IMR-90 (cell line): ENCODE measurements at regions not wholly inside any gene's neighbourhood (a gene's known extent, or its start where the extent isn't known, plus 50 kb on each side); places are given as distances from the start of the nearest gene placed in this dataset.

ENCODE experiments used
- MAZ ChIP-seq: IDR thresholded peaks from 2 replicates; pipeline ENCODE4 v1.6.1; 2012; ENCODE audit warnings: low read depth, mild to moderate bottlenecking, low read length, improper control_type of control experiment, moderate library complexity, borderline replicate concordance
- NFE2L2 ChIP-seq: fragments of 150-350 bp; IDR thresholded peaks from 2 replicates; pipeline ENCODE4 v1.6.1; 2016; ENCODE audit warnings: low read depth, mild to moderate bottlenecking, low read length
- POLR2A ChIP-seq: IDR thresholded peaks from 2 replicates; pipeline ENCODE4 v1.6.1; 2012; ENCODE audit warnings: mild to moderate bottlenecking, low read depth, low read length
- RAD21 ChIP-seq: IDR thresholded peaks from 2 replicates; pipeline ENCODE4 v1.6.1; 2012; ENCODE audit warnings: low read length, improper control_type of control experiment
- TF ChIP-seq, protein P1 (sequence below): conservative IDR thresholded peaks from 2 replicates; pipeline ENCODE4 v1.5.1; 2012; ENCODE audit warnings: mild to moderate bottlenecking, low read depth, low read length, improper control_type of control experiment
- TF ChIP-seq, protein P2 (sequence below): fragments of 150-350 bp; IDR thresholded peaks from 2 replicates; pipeline ENCODE4 v1.6.1; 2017; ENCODE audit warnings: mild to moderate bottlenecking, antibody characterized with exemption, low read length, low read depth

DNA sequence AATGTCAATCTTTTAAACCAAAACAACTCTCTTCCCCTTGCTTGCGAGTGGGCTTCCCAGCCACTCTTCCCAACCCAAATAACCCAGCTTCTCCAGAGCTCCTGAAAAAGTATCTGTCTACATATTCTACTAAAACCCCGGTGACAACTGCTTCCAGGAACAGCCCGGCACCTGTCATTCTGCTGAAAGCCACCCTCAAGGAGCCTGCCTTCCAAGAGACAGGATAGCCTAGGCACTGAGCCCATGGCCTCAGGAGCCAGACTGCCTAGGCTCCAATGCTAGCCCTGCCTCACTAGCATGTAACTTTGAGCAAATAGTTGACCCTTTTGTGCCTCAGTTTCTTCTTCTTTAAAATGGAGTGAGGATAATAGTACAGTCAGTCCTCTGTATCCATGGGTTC is 459.8 kb downstream of the SOX6 start:
- TF ChIP-seq, protein P1, sequence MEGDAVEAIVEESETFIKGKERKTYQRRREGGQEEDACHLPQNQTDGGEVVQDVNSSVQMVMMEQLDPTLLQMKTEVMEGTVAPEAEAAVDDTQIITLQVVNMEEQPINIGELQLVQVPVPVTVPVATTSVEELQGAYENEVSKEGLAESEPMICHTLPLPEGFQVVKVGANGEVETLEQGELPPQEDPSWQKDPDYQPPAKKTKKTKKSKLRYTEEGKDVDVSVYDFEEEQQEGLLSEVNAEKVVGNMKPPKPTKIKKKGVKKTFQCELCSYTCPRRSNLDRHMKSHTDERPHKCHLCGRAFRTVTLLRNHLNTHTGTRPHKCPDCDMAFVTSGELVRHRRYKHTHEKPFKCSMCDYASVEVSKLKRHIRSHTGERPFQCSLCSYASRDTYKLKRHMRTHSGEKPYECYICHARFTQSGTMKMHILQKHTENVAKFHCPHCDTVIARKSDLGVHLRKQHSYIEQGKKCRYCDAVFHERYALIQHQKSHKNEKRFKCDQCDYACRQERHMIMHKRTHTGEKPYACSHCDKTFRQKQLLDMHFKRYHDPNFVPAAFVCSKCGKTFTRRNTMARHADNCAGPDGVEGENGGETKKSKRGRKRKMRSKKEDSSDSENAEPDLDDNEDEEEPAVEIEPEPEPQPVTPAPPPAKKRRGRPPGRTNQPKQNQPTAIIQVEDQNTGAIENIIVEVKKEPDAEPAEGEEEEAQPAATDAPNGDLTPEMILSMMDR: no peak
- TF ChIP-seq, protein P2, sequence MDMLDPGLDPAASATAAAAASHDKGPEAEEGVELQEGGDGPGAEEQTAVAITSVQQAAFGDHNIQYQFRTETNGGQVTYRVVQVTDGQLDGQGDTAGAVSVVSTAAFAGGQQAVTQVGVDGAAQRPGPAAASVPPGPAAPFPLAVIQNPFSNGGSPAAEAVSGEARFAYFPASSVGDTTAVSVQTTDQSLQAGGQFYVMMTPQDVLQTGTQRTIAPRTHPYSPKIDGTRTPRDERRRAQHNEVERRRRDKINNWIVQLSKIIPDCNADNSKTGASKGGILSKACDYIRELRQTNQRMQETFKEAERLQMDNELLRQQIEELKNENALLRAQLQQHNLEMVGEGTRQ: no peak
- TF ChIP-seq POLR2A: no peak
- no peak for TF ChIP-seq RAD21
- no peak for TF ChIP-seq NFE2L2
- no peak for TF ChIP-seq MAZ
